GM12873 (cell line): ENCODE measurements at regions not wholly inside any gene's neighbourhood (a gene's known extent, or its start where the extent isn't known, plus 50 kb on each side); places are given as distances from the start of the nearest gene placed in this dataset.

Source experiments
- CTCF ChIP-seq: IDR thresholded peaks from 2 replicates; pipeline ENCODE4 v1.5.1; 2012; ENCODE audit warnings: low read depth, mild to moderate bottlenecking, moderate library complexity, low read length, control low read depth; ENCODE audit not compliant: insufficient read depth; ENCODE audit errors: missing control alignments

- no peak for TF ChIP-seq CTCF
Measured at GRCh38 chr1:213685992-213686582, 301.7 kb upstream of the PROX1 start.

GRCh38 chr1:213686983-213687382 lies 300.8 kb upstream of the PROX1 start:
- TF ChIP-seq CTCF: no peak

- TF ChIP-seq CTCF: no peak
Measured at GRCh38 chr1:213687832-213688231, 299.9 kb upstream of the PROX1 start.

GRCh38 chr1:213688655-213689054 lies 299.1 kb upstream of the PROX1 start:
- TF ChIP-seq CTCF: no peak

GRCh38 chr1:213689260-213689659 lies 298.5 kb upstream of the PROX1 start:
- no peak for TF ChIP-seq CTCF

- no peak for TF ChIP-seq CTCF
Measured at GRCh38 chr1:213690341-213690917, 297.3 kb upstream of the PROX1 start.

- no peak for TF ChIP-seq CTCF
Measured at GRCh38 chr1:213692321-213692720, 295.5 kb upstream of the PROX1 start.

- TF ChIP-seq CTCF: no peak
Measured at GRCh38 chr1:213693864-213694263, 293.9 kb upstream of the PROX1 start.
